Naive B cell (primary cell): ENCODE measurements at regions not wholly inside any gene's neighbourhood (a gene's known extent, or its start where the extent isn't known, plus 50 kb on each side); places are given as distances from the start of the nearest gene placed in this dataset.
"Not testable (repeated sequence)": the region's sequence is repeated elsewhere in the genome, so short reads cannot be mapped to it uniquely, and the experiment has no call there.

ENCODE experiments used
- ATAC-seq, 2 donors: fragments of 150-1000 bp; cut with Tn5 transposase; 2 replicates each; pipeline ENCODE4 v1.10.0; 2021; ENCODE audit warnings: low read depth in 2 of 2, mild to moderate bottlenecking in 2 of 2, moderate library complexity in 2 of 2
- DNase-seq: peaks from one replicate; pipeline ENCODE4 v3.0.0; 2022
- H3K27ac Mint-ChIP-seq, 6 donors: one replicate each; pipeline ENCODE4 v1.8.0; 2020 to 2022; ENCODE audit warnings: mild to moderate bottlenecking in 6 of 6, mixed read lengths in 6 of 6, moderate library complexity in 5 of 6, inconsistent platforms in 2 of 6
- H3K27me3 Mint-ChIP-seq, 3 donors: one replicate each; pipeline ENCODE4 v1.8.0; 2021 to 2022; ENCODE audit warnings: mixed read lengths in 3 of 3, mild to moderate bottlenecking in 1 of 3
- H3K36me3 Mint-ChIP-seq, 2 donors: one replicate each; pipeline ENCODE4 v1.8.0; 2020 to 2022; ENCODE audit warnings: mixed read lengths in 2 of 2, inconsistent platforms in 1 of 2, mild to moderate bottlenecking in 1 of 2
- H3K4me1 Mint-ChIP-seq, 3 donors: one replicate each; pipeline ENCODE4 v1.8.0; 2020 to 2022; ENCODE audit warnings: mixed read lengths in 3 of 3, inconsistent platforms in 1 of 3, mild to moderate bottlenecking in 1 of 3, moderate library complexity in 1 of 3
- H3K4me3 Mint-ChIP-seq, 8 donors: one replicate each; pipeline ENCODE4 v1.8.0; 2020 to 2022; ENCODE audit warnings: mild to moderate bottlenecking in 8 of 8, mixed read lengths in 8 of 8, moderate library complexity in 8 of 8, inconsistent platforms in 2 of 8
- H3K9me3 Mint-ChIP-seq, 7 donors: one replicate each; pipeline ENCODE4 v1.8.0; 2020 to 2022; ENCODE audit warnings: mixed read lengths in 7 of 7, mild to moderate bottlenecking in 5 of 7, inconsistent platforms in 2 of 7, moderate library complexity in 1 of 7

DNA sequence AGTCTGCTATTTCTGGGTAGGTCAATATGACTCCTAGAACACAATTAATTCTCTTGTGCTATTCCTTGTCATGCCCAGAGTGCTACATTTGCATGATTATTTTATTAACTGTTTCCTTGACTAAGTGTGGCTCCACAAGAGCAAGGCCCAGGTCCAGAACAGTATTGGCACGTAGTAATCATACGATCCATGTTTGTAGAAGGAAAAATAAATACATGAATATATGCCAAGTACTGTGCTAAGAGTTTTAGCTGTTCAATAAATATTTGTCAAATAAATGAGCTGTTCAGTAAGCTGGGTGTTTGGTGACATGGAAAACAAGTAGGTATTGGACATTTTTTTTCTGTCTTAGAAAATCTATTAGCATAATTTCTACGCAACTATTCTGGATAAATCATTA, 995.9 kb downstream of the MAT2B start:
- Mint-ChIP-seq H3K9me3 (no peaks in the 10 kb centered on the region), H3K27me3 (peaks cover 3 to 13% (median 6%) of the 10 kb centered on the region in 3 donors), H3K36me3 (no peaks in the 10 kb centered on the region), H3K27ac (no peak overlapping the region), H3K4me1 (peaks cover 0 to 4% (median 3%) of the 10 kb centered on the region in 3 donors), H3K4me3 (no peak overlapping the region)
- DNase-seq (no peak), ATAC-seq (no peak)

DNA sequence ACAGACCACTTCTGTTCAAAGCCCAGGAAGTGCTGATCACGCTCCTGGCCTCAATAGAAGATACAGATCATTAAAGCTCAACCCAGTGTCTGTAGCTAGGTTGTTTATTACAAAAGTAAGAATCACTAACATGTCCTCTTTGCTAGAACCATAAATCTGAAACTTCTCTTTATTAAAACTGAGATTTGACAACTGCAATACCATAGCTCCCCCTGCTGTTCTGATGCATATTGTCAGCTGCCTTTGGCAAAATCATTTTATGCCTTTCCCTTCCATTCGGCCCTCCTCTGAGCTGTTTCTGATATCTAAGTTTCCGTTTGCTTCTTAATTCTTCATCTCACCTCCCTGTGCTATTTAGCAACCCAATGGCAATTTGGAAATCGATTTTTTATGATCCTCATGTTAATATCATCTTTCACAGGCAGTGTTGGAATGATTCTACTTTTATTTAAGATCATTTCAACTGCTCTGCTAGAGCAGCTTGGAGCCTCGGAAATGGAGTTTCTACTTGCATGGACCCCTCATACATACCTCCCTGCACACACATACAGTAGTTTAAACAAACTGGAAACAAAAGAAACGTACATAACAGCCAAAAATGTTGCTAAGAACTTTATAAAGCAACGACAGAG, 998.8 kb downstream of the MAT2B start:
- Mint-ChIP-seq H3K4me1 (peaks cover 0 to 4% (median 3%) of the 10 kb centered on the region in 3 donors), H3K27me3 (peaks cover 12 to 14% (median 13%) of the 10 kb centered on the region in 3 donors), H3K9me3 (no peaks in the 10 kb centered on the region), H3K27ac (no peak overlapping the region), H3K4me3 (no peak overlapping the region), H3K36me3 (no peaks in the 10 kb centered on the region)
- DNase-seq (peak; percentile 52), ATAC-seq (peak; percentile 28 to 51)

DNA sequence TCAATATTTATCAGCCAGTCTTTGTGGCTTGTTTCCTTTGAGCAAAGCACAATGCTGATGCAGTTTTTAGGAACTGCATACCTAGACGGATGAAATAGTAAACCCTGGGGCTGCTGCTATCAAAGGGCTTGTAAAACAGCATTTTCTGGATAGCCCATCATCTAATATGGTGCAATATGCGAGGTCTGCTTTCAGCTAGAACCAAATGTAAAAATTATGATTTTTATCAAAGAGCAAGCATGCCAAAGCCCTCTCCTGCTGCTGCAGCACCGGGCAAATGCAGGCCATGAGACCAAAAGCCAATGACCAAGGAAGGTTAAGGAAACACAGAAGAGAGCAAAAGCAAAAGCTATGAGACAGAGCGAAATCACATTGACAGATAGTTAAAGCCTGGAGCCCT, 1000.4 kb downstream of the MAT2B start:
- no peaks in the 10 kb centered on the region for H3K9me3 Mint-ChIP-seq
- no peak overlapping the region for H3K4me3 Mint-ChIP-seq
- DNase-seq (no peak), ATAC-seq (no peak)
- no peaks in the 10 kb centered on the region for H3K36me3 Mint-ChIP-seq
- H3K27ac Mint-ChIP-seq, result no peak overlapping the region
- peaks cover 0 to 4% (median 3%) of the 10 kb centered on the region in 3 donors for H3K4me1 Mint-ChIP-seq
- peaks cover 12 to 16% (median 14%) of the 10 kb centered on the region in 3 donors for H3K27me3 Mint-ChIP-seq

DNA sequence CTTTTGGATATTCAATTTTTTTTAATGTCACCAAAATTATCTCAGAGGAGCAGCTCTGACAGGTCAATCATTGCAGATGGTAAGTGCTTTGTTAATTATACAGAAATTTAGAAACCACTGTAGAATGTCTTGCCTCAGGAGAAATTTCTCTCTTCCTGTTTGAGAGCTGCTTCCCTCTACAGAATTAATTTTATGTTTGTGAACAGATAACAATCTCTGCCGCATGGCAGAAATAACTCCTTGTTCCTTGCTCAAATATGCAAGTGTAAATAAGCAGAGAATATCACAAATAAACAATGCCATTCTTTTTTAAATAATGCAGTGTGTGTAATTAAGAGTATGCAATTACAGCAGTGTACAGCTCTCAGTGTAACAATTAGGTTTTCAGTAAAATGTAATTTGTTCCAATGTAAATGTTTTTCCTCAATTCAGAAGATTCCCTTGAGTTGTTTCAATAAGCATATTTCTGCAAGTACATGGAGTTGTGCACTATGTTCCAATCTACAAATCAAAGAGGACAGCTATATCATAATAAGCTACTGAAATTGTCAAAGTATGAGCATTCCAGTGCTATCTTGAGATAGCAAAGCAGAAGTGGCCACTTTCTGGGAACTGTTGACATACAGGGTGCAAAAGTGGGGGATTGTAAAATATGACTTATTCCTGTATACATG, 1012.8 kb downstream of the MAT2B start:
- peaks cover 0 to 4% (median 3%) of the 10 kb centered on the region in 3 donors for H3K27me3 Mint-ChIP-seq

DNA sequence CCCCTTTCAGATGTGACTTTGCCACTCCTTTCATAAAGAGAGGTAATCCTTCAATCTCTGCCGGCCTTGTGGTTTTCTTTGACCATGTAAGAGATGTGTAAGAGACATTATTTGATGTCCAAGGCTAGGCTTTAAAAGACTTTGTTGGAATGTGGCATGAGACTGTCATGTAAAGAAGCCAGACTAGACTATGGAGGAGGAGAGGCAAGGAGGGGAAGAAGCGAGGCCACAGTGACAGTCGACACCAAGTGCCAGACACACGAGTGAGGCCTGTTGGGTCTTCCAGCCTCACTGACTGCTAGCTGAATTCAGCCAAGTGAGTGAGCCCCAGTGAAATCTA, 1013.3 kb downstream of the MAT2B start:
- DNase-seq (no peak), ATAC-seq (no peak)
- no peaks in the 10 kb centered on the region for H3K4me1 Mint-ChIP-seq

More for the DNA sequence above, 1012.8 kb downstream of the MAT2B start:
- Mint-ChIP-seq H3K4me3 (no peak overlapping the region), H3K9me3 (peaks cover 0 to 2% (median 0%) of the 10 kb centered on the region in 7 donors), H3K36me3 (no peaks in the 10 kb centered on the region), H3K4me1 (no peaks in the 10 kb centered on the region), H3K27ac (no peak overlapping the region)
- DNase-seq (no peak), ATAC-seq (no peak)

DNA sequence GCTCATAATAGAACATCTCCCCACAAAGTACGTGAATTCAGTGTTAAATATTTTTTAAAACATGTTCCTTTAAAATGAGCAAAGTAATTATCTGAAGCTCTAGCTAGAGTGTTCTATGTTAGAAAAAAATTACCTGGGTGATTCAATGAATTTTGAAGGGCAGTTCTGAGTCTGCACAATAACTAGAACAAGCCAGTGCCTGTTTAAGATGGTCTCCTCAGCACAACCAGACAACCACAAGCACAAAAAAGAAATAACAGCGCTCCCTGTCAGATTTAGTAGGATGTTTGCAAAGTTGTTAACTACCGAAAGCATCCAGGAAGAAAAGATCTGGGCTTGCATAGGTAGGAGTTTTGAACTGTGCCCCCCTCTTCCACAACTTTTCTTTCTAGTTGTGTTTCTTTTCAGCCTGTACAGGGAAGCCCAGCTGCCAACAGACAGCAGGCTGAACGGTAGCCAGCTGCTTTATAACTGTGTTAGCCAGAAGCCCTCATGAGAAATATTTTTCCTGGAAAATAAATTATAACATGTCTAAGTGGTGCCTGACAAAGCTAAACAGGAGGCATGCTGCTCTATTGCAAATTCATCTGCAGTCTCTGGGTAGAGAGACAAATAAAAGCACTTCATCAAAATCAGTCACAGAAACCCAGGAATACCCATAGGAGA, 1026.9 kb downstream of the MAT2B start:
- H3K4me3 Mint-ChIP-seq, result no peak overlapping the region
- H3K36me3 Mint-ChIP-seq, result no peaks in the 10 kb centered on the region
- peaks cover 0 to 4% (median 0%) of the 10 kb centered on the region in 7 donors for H3K9me3 Mint-ChIP-seq
- no peaks in the 10 kb centered on the region for H3K4me1 Mint-ChIP-seq
- no peak overlapping the region for H3K27ac Mint-ChIP-seq
- no peaks in the 10 kb centered on the region for H3K27me3 Mint-ChIP-seq
- no peak for DNase-seq
- no peak for ATAC-seq

More for the DNA sequence above, 1013.3 kb downstream of the MAT2B start:
- no peak overlapping the region for H3K4me3 Mint-ChIP-seq
- H3K27me3 Mint-ChIP-seq, result peaks cover 0 to 4% (median 0%) of the 10 kb centered on the region in 3 donors
- H3K27ac Mint-ChIP-seq, result no peak overlapping the region
- H3K36me3 Mint-ChIP-seq, result no peaks in the 10 kb centered on the region
- H3K9me3 Mint-ChIP-seq, result no peaks in the 10 kb centered on the region

DNA sequence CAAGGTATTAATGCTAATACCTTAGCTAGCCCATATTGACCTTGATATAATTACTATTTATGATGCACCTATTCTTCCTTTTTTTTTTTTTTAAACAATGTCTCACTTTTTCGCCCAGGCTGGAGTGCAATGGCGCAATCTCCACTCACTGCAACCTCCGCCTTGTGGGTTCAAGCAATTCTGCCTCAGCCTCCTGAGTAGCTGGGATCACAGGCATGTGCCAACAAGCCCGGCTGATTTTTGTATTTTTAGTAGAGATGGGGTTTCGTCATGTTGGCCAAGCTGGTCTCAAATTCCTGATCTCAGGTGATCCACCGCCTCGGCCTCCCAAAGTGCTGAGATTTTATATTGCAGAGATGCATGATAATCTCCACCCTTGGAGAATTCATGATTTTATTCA, 1028.0 kb downstream of the MAT2B start:
- not testable (repeated sequence) for ATAC-seq, H3K4me3 Mint-ChIP-seq, DNase-seq, H3K27ac Mint-ChIP-seq, H3K27me3 Mint-ChIP-seq, H3K9me3 Mint-ChIP-seq, H3K36me3 Mint-ChIP-seq, H3K4me1 Mint-ChIP-seq

DNA sequence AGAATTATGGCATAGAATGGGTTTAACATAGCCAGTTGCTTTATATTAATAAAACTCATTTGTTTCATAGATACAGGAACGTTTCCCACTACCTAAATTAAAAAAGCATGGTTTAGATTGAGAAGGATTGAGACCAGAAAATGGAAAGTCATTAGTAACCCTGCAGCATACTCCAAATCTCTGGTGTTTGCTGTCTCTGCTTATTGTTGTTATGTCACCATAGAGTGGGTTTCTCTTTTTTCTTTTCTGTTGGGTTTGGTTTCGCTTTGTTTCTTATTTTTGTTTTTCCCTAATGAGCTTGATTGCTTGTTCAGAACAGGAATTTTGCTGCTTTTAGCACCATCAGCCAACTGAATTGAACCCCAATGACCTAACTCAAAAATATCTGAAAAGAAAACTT, 1034.8 kb downstream of the MAT2B start:
- H3K4me3 Mint-ChIP-seq, result no peak overlapping the region
- H3K36me3 Mint-ChIP-seq, result no peaks in the 10 kb centered on the region
- DNase-seq (no peak), ATAC-seq (no peak)
- peaks cover 0 to 6% (median 0%) of the 10 kb centered on the region in 7 donors for H3K9me3 Mint-ChIP-seq
- no peaks in the 10 kb centered on the region for H3K27me3 Mint-ChIP-seq
- no peak overlapping the region for H3K27ac Mint-ChIP-seq
- no peaks in the 10 kb centered on the region for H3K4me1 Mint-ChIP-seq

DNA sequence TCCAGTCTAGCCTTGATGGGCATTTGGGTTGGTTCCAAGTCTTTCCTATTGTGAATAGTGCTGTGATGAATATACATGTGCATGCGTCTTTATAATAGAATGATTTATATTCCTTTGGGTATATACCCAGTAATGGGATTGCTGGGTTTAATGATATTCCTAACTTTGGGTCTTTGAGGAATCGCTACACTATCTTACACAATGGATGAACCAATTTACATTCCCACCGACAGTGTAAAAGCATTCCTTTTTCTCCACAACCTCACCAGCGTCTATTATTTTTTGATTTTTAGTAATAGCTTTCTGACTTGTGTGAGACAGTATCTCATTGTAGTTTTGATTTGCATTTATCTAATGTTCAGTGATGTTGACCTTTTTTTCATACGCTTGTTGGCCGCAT, 1040.1 kb downstream of the MAT2B start:
- H3K36me3 Mint-ChIP-seq, result no peaks in the 10 kb centered on the region
- no peak overlapping the region for H3K27ac Mint-ChIP-seq
- H3K9me3 Mint-ChIP-seq, result peaks cover 0 to 7% (median 0%) of the 10 kb centered on the region in 7 donors
- DNase-seq (no peak), ATAC-seq (no peak)
- no peaks in the 10 kb centered on the region for H3K27me3 Mint-ChIP-seq
- H3K4me3 Mint-ChIP-seq, result no peak overlapping the region
- no peaks in the 10 kb centered on the region for H3K4me1 Mint-ChIP-seq

DNA sequence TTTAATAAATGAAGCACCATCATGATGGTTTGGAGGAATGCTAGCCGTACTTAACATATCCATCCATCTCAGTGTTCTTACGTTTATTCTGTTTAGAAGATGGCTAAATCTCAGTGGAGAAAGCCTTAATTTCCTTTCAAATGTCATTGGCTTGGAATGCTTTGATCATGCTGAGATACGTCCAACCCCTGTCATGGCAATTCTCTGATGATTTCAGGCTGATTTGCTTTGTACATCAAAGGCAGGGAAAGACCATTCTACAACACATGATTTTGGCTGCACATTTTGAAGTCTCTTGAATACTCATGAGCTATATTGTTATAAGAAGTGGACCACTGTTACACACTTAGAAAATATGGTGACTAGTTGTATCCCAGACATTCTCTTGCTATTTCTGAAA, 1048.4 kb downstream of the MAT2B start:
- peaks cover 0 to 4% (median 0%) of the 10 kb centered on the region in 7 donors for H3K9me3 Mint-ChIP-seq
- H3K4me1 Mint-ChIP-seq, result no peaks in the 10 kb centered on the region
- DNase-seq (no peak), ATAC-seq (no peak)
- no peaks in the 10 kb centered on the region for H3K36me3 Mint-ChIP-seq
- H3K4me3 Mint-ChIP-seq, result no peak overlapping the region
- H3K27me3 Mint-ChIP-seq, result no peaks in the 10 kb centered on the region
- no peak overlapping the region for H3K27ac Mint-ChIP-seq

DNA sequence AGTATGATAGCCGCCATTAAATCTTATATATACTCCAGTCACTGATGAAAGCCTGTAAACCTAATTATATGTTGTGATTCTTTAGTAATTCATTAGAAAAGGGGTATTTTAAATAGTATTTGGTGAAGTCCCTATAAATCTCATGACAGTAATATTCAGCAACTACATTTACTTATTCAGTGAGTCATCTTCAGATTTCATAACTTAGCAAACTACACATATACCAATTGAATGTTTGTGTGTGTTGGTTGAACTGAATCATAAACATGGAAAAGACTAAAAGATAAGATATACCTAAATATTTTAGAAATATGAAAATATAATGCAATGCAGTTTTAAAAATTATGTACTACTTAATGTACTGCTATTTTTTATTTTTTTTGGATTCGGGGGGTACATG, 1050.4 kb downstream of the MAT2B start:
- H3K9me3 Mint-ChIP-seq, result peaks cover 0 to 3% (median 0%) of the 10 kb centered on the region in 7 donors

DNA sequence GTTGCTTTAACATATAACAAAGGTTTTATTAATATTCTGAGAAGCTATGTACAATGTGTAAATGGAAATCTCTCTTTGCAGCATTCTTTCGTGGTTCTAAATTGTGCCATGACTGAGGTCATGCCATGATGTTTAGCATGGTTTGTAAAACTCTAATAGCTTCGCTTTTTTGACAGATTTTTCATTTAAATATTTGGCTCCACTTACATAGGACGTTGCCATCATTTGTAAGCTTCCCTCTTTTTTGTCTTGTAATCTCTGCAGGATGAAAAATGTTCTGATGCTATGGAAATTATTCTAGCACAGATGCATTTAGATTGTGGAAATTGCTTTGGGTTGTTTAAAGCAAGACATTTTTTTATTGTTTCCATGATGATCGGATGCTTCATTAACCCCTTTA, 1054.8 kb downstream of the MAT2B start:
- Mint-ChIP-seq H3K36me3 (no peaks in the 10 kb centered on the region), H3K9me3 (peaks cover 0 to 3% (median 0%) of the 10 kb centered on the region in 7 donors), H3K4me1 (no peaks in the 10 kb centered on the region), H3K27me3 (no peaks in the 10 kb centered on the region), H3K27ac (no peak overlapping the region), H3K4me3 (no peak overlapping the region)
- no peak for ATAC-seq
- no peak for DNase-seq

More for the DNA sequence above, 1050.4 kb downstream of the MAT2B start:
- no peaks in the 10 kb centered on the region for H3K4me1 Mint-ChIP-seq
- ATAC-seq (no peak), DNase-seq (no peak)
- no peaks in the 10 kb centered on the region for H3K27me3 Mint-ChIP-seq
- no peaks in the 10 kb centered on the region for H3K36me3 Mint-ChIP-seq
- H3K4me3 Mint-ChIP-seq, result no peak overlapping the region
- H3K27ac Mint-ChIP-seq, result no peak overlapping the region

DNA sequence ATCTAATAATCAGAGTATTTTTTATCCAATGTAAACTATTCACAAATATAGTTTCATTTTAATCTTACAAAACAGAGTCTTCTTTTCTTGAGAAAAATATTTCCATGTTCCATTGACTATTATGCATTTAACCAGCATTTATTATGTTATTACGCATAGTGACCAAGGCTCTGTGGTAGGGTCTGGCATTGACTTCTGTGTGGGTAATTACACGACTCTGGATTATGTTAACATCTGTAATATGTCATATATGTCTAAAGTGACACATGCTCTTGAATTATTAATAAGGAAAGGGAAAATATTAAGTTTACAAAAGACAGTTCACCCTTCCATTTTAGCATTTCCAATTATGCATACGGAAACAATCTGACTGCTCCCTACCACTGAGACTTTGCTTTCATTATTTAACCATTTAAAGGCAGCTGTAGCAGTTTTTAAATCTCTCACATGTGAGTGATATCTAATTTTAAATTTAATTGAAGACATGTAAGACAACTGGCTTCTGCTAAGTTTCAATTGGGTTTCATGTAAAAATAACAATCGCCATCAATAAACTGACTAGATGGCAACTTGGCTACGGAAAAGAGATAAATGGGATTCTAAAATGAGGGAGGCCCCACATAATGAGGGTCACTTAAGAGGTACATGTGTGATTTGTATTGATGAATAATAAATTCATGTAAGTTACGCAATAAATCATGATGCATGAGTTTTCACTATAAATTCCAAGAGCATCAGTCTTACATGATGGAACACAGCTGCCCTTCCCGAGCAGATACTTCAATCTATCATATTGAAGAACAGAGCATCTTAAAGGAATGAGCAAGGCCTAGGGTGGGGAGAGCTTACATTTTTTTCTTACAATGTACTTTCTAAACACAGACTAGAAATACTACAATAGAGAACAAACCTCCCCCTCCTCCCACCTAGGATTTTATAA, 1056.8 kb downstream of the MAT2B start:
- Mint-ChIP-seq H3K4me1 (no peaks in the 10 kb centered on the region), H3K27ac (no peak overlapping the region), H3K9me3 (no peaks in the 10 kb centered on the region), H3K4me3 (no peak overlapping the region), H3K36me3 (no peaks in the 10 kb centered on the region), H3K27me3 (no peaks in the 10 kb centered on the region)
- ATAC-seq (no peak), DNase-seq (no peak)
